ENCODE measurements at regions not wholly inside any gene's neighbourhood (a gene's known extent, or its start where the extent isn't known, plus 50 kb on each side); places are given as distances from the start of the nearest gene placed in this dataset.

GRCh38 chr6:1247894-1248293 is 64.0 kb upstream of the FOXQ1 start:
- Histone ChIP-seq H3K4me3 (ENCODE audit: low read depth in 2 of 2, low read length in 1 of 2) (no peak overlapping the region), H2AFZ (ENCODE audit: low read depth) (no peak overlapping the region), H3F3A (replicated peaks; ENCODE audit: insufficient read depth) (no peaks in the 10 kb centered on the region), H3K79me2 (ENCODE audit: insufficient read depth) (no peaks in the 10 kb centered on the region), H3K9ac (no peak overlapping the region), H3K36me3 (replicated peaks in 1 of 2; ENCODE audit: control insufficient read depth in 1 of 2, insufficient read depth in 2 of 2, low read length in 1 of 2) (no peaks in the 10 kb centered on the region), H3K9me3 (no peaks in the 10 kb centered on the region), H3K27ac (ENCODE audit: low read depth in 2 of 2, low read length in 1 of 2) (no peak overlapping the region), H3K9me2 (no peaks in the 10 kb centered on the region), H3K4me1 (ENCODE audit: control insufficient read depth in 1 of 2, insufficient read depth in 2 of 2, low read depth in 1 of 2, low read length in 1 of 2) (no peaks in the 10 kb centered on the region), H4K20me1 (ENCODE audit: insufficient read depth) (no peaks in the 10 kb centered on the region), H3K27me3 (ENCODE audit: insufficient read depth) (peaks cover 26% of the 10 kb centered on the region; the same call in 1 of the 2 replicates), H3K4me2 (no peak overlapping the region)
- TF ChIP-seq ELF1 (IDR thresholded peaks at IDR 0.05) (no peak), RCOR1 (IDR thresholded peaks at IDR 0.05; ENCODE audit: low read length) (no peak), IRF3 (IDR thresholded peaks at IDR 0.05; ENCODE audit: low read depth, low read length) (no peak), FOSL2 (IDR thresholded peaks at IDR 0.05; ENCODE audit: borderline replicate concordance, low read depth) (no peak), SIN3A (IDR thresholded peaks at IDR 0.05; ENCODE audit: borderline replicate concordance, low read depth, low read length) (no peak), MEF2A (IDR thresholded peaks at IDR 0.05; ENCODE audit: borderline replicate concordance, low read depth) (no peak), NRF1 (IDR thresholded peaks at IDR 0.05; ENCODE audit: low read depth, low read length) (no peak), GATA2 (CRISPR knock-in tag; IDR thresholded peaks at IDR 0.05) (no peak), EP300 (IDR thresholded peaks at IDR 0.05; ENCODE audit: borderline replicate concordance in 1 of 2, low read depth in 1 of 2, low read length in 1 of 2) (no peak), JUND (IDR thresholded peaks at IDR 0.05) (no peak), PBX3 (IDR thresholded peaks at IDR 0.05) (no peak), POLR2AphosphoS5 (IDR thresholded peaks at IDR 0.05; ENCODE audit: low read depth, low read length) (no peak), TEAD4 (IDR thresholded peaks at IDR 0.05; ENCODE audit: borderline replicate concordance, insufficient read depth) (no peak), TAF1 (IDR thresholded peaks at IDR 0.05; ENCODE audit: borderline replicate concordance, low read depth, low read length) (no peak), MXI1 (IDR thresholded peaks at IDR 0.05; ENCODE audit: low read depth, low read length) (no peak), MAX (IDR thresholded peaks at IDR 0.05; ENCODE audit: low read depth) (no peak), USF2 (IDR thresholded peaks at IDR 0.05; ENCODE audit: borderline replicate concordance, low read depth, low read length) (no peak), EZH2phosphoT487 (IDR thresholded peaks at IDR 0.05; ENCODE audit: borderline replicate concordance, low read depth) (no peak), YY1 (IDR thresholded peaks at IDR 0.05; ENCODE audit: low read depth) (no peak)
- WGBS (ENCODE audit: low lambda C conversion rate): 1% methylated on average over 3 of the region's 3 CpGs
- DNase-seq: no peak
- ChIA-PET POLR2A (no interaction called here), CTCF (no interaction called here)

Data from SK-N-SH (cell line).